ENCODE measurements at regions not wholly inside any gene's neighbourhood (a gene's known extent, or its start where the extent isn't known, plus 50 kb on each side); places are given as distances from the start of the nearest gene placed in this dataset.

DNA sequence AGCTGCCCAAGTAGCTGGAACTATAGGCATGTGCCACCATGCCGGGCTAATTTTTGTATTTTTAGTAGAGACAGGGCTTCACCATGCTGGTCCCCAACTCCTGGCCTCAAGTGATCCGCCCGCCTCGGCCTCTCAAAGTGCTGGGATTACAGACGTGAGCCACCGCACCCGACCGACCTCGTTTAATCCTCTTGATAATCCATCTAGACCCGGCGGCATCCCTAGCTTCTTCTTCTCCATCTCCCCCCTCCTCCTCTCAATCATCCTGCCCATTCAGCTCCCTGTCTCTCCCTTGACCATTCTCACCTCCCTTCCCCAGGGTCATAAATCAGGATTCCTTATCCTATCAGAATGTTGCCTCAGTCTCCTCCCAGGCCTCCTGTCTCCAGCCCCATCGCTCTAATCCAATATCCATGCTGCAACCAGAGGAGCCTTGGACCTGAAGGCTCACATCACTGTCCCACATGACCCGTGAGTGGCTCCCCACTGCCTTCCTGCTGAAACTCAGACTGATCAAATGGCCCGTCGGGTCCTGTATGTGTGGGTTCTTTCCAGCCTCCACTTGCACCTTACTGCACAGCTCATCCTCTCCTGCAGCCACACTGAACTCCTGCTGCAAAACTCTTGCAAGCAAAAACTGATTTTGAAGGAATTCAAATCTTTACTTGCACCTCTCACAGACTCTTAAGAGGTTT is 74.1 kb upstream of the CDH5 start:
- WGBS, result 89% methylated on average over 15 of the region's 15 CpGs
- H3K27me3 ChIP-seq, result peaks cover 0 to 12% (median 0%) of the 10 kb centered on the region in 4 donors
- no peak for DNase-seq (ENCODE audit: extremely low spot score)
- TF ChIP-seq, protein P1, sequence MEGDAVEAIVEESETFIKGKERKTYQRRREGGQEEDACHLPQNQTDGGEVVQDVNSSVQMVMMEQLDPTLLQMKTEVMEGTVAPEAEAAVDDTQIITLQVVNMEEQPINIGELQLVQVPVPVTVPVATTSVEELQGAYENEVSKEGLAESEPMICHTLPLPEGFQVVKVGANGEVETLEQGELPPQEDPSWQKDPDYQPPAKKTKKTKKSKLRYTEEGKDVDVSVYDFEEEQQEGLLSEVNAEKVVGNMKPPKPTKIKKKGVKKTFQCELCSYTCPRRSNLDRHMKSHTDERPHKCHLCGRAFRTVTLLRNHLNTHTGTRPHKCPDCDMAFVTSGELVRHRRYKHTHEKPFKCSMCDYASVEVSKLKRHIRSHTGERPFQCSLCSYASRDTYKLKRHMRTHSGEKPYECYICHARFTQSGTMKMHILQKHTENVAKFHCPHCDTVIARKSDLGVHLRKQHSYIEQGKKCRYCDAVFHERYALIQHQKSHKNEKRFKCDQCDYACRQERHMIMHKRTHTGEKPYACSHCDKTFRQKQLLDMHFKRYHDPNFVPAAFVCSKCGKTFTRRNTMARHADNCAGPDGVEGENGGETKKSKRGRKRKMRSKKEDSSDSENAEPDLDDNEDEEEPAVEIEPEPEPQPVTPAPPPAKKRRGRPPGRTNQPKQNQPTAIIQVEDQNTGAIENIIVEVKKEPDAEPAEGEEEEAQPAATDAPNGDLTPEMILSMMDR (IDR thresholded peaks at IDR 0.05), result no peak
- TF ChIP-seq POLR2A (IDR thresholded peaks at IDR 0.05; ENCODE audit: low read depth), result no peak
- TF ChIP-seq POLR2AphosphoS5 (IDR thresholded peaks at IDR 0.05), result no peak
- no peak for TF ChIP-seq EP300 (IDR thresholded peaks at IDR 0.05)
- intact Hi-C loops (cut with DNase I), result no loop called here
- no peaks in the 10 kb centered on the region for H3K4me1 ChIP-seq
- no peak overlapping the region for H3K4me3 ChIP-seq
- no peaks in the 10 kb centered on the region for H3K36me3 ChIP-seq
- H3K9me3 ChIP-seq, result no peaks in the 10 kb centered on the region
- no peak overlapping the region for H3K27ac ChIP-seq (replicated peaks in 1 of 4)

GRCh38 chr16:66291833-66292232 is 74.7 kb upstream of the CDH5 start:
- peaks cover 0 to 12% (median 0%) of the 10 kb centered on the region in 4 donors for H3K27me3 ChIP-seq
- WGBS, result 89% methylated on average over 6 of the region's 6 CpGs
- no peaks in the 10 kb centered on the region for H3K9me3 ChIP-seq
- no peak overlapping the region for H3K4me3 ChIP-seq
- no peaks in the 10 kb centered on the region for H3K4me1 ChIP-seq
- no peak for TF ChIP-seq POLR2AphosphoS5 (IDR thresholded peaks at IDR 0.05)
- no peak for TF ChIP-seq EP300 (IDR thresholded peaks at IDR 0.05)
- TF ChIP-seq POLR2A (IDR thresholded peaks at IDR 0.05; ENCODE audit: low read depth), result no peak
- TF ChIP-seq, protein P1 (IDR thresholded peaks at IDR 0.05), result no peak
- no peak overlapping the region for H3K27ac ChIP-seq (replicated peaks in 1 of 4)
- DNase-seq (ENCODE audit: extremely low spot score), result no peak
- no peaks in the 10 kb centered on the region for H3K36me3 ChIP-seq
- intact Hi-C loops (cut with DNase I), result no loop called here

DNA sequence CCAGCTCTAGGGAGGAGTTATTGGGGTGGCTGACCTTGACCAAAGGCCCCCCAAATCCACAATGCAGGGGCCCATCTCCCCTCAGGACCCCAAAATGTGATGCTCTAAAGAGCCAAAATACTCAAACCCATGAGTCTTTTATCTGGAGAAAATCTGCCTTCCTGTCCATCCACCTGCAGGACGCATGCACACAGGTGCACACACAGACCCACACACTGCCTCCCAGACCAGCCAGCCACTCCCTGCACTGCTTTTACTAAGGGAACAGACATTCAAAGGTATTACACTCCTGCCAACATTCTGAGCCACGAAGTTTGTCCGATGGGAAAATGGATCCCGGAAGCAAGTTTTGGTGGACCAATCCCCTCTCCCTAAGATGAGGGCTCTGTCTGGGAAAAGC is 76.1 kb upstream of the CDH5 start:
- Histone ChIP-seq H3K27me3 (peaks cover 0 to 12% (median 0%) of the 10 kb centered on the region in 4 donors), H3K9me3 (no peaks in the 10 kb centered on the region), H3K4me3 (no peak overlapping the region), H3K27ac (replicated peaks in 1 of 4) (no peak overlapping the region), H3K36me3 (no peaks in the 10 kb centered on the region), H3K4me1 (no peaks in the 10 kb centered on the region)
- 87% methylated on average over 4 of the region's 4 CpGs for WGBS
- no peak for TF ChIP-seq POLR2A (IDR thresholded peaks at IDR 0.05; ENCODE audit: low read depth)
- TF ChIP-seq, protein P1 (IDR thresholded peaks at IDR 0.05), result no peak
- TF ChIP-seq EP300 (IDR thresholded peaks at IDR 0.05), result no peak
- no peak for TF ChIP-seq POLR2AphosphoS5 (IDR thresholded peaks at IDR 0.05)
- intact Hi-C loops (cut with DNase I), result no loop called here
- no peak for DNase-seq (ENCODE audit: extremely low spot score)

- H3K27ac ChIP-seq (replicated peaks in 1 of 4), result no peak overlapping the region
- no peaks in the 10 kb centered on the region for H3K4me1 ChIP-seq
- TF ChIP-seq POLR2A (IDR thresholded peaks at IDR 0.05; ENCODE audit: low read depth), result no peak
- TF ChIP-seq POLR2AphosphoS5 (IDR thresholded peaks at IDR 0.05), result no peak
- no peak for TF ChIP-seq EP300 (IDR thresholded peaks at IDR 0.05)
- TF ChIP-seq, protein P1 (IDR thresholded peaks at IDR 0.05), result no peak
- no peaks in the 10 kb centered on the region for H3K9me3 ChIP-seq
- intact Hi-C loops (cut with DNase I), result no loop called here
- DNase-seq (ENCODE audit: extremely low spot score), result no peak
- H3K36me3 ChIP-seq, result no peaks in the 10 kb centered on the region
- 94% methylated on average over 6 of the region's 6 CpGs for WGBS
- peaks cover 0 to 12% (median 0%) of the 10 kb centered on the region in 4 donors for H3K27me3 ChIP-seq
- no peak overlapping the region for H3K4me3 ChIP-seq
These were observed 76.5 kb upstream of the CDH5 start for GRCh38 chr16:66289986-66290385.
